Stimulated activated CD8-positive, alpha-beta memory T cell treated with anti-CD3 and anti-CD28 coated beads, Interleukin-7, amount 100 ng/mL, for 1 hour (primary cell): ENCODE measurements at regions not wholly inside any gene's neighbourhood (a gene's known extent, or its start where the extent isn't known, plus 50 kb on each side); places are given as distances from the start of the nearest gene placed in this dataset.

Experiments used
- DNase-seq, 2 donors: peaks; one replicate each; pipeline ENCODE4 v3.0.0-alpha.2; 2020; ENCODE audit warnings: low read depth in 2 of 2

- DNase-seq = no peak
Measured at GRCh38 chrX:125003746-125004446, 315.8 kb upstream of the TEX13C start.

DNA sequence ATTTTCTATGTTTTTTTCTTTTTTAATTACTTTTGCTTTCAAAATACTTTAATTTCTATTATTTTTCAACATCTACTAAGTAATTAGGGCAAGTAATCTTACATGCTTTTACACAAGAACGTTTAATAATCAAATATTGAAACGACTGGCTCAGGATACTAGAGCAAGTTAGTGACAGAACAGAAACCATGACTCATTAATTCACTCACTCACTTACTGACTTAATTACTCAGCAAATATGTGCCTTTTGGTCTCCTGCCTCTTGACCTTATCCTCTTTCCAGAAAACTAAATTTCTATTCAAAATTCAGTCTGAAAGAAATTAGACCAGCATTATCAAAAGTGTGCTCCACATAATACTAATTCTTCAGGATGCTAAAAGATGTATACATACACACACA, 314.9 kb upstream of the TEX13C start:
- no peak for DNase-seq

GRCh38 chrX:125005863-125006262, 313.8 kb upstream of the TEX13C start:
- no peak for DNase-seq

DNA sequence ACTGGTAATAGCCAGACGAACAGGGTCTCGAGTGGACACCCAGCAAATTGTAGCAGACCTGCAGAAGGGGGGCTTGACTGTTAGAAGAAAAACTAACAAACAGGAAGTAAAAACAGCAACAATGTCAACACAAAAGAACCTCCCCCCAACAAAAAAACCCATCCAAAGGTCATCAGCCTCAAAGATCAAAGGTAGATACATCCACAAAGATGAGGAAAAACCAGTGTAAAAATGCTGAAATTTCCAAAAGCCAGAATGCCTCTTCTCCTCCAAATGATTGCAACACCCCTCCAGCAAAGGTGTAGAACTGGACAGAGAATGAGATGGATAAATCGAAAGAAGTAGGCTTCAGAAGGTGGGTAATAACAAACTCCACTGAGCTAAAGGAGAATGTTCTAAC, 313.0 kb upstream of the TEX13C start:
- DNase-seq = no peak

GRCh38 chrX:125012585-125012984, 307.1 kb upstream of the TEX13C start:
- DNase-seq = no peak

GRCh38 chrX:125029131-125029530, 290.5 kb upstream of the TEX13C start:
- no peak for DNase-seq
